GM19043 (cell line): ENCODE measurements at regions not wholly inside any gene's neighbourhood (a gene's known extent, or its start where the extent isn't known, plus 50 kb on each side); places are given as distances from the start of the nearest gene placed in this dataset.
"Not testable (repeated sequence)": the region's sequence is repeated elsewhere in the genome, so short reads cannot be mapped to it uniquely, and the experiment has no call there.

Source experiments
- ATAC-seq: cut with Tn5 transposase; IDR thresholded peaks from one replicate; pipeline ENCODE4 v1.9.1; 2021; ENCODE audit warnings: low read depth; ENCODE audit not compliant: unreplicated experiment

DNA sequence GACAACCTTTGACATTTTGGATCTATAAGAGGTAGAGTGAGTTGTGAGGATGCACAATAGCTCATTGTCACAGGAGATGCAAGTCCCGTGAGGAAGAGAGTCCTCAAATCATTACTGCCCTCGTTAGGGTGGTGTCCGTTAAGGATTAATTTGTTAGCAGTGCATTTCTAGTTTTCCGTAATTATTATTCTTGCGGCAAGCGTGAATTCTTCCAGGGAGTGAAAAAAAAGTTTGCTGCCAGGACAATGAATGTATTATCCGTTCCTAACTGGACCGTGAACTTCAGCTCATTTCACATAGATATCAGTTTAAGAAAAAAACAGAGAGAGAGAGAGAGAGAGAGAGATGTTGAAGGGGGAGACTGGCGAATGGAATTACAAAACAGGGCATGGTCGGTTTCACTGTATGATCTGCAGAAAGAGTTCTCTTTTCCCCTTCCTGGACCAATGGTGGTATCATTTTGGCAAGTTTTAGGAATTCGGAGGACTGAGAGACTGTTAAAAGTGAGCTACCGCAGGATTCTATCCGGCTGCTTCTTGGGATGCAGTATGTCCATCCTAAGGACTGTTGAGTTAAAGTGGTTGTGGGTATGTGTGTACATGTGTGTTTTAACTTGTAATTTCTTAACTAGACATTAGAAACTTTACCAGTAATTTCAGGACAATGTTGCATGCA lies 216.0 kb upstream of the NFIA start:
- no peak for ATAC-seq

DNA sequence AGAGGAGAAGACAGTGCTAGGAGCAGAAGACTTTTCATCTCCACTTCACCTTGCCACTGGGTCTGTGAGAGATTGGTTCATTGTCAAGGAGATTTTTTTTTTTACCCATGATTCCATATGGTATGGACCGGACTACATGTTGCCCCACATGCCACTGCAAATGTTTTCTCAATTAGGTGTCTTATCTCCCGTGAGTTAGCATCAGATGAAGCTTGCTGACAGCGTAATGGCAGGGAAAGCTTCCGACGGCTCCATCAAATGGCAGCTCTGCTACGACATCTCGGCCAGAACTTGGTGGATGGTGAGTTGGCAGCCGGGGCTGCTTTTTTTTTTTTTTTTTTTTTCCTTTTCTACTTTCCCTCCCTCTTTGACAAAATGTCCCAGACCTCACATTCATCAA lies 217.2 kb upstream of the NFIA start:
- ATAC-seq, result no peak

DNA sequence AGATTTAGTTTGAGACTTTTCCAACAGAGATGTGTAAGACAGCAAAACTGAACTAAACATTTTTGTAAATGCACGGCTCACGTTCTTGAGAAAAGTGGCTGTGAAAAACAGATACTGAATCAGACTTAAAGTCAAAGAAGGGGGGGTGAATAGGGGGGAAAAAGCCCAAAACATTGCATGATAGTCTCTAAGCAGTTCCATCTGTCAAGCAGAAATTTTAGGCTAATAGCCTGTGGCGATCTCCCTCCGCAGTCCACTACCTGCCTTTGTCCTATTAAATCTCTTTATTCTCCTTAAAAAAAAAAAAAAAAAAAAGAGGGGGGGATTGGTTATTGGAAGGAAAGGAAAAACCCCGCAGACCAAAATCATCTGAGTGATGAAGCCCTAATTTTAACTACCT lies 217.6 kb upstream of the NFIA start:
- ATAC-seq, result no peak

DNA sequence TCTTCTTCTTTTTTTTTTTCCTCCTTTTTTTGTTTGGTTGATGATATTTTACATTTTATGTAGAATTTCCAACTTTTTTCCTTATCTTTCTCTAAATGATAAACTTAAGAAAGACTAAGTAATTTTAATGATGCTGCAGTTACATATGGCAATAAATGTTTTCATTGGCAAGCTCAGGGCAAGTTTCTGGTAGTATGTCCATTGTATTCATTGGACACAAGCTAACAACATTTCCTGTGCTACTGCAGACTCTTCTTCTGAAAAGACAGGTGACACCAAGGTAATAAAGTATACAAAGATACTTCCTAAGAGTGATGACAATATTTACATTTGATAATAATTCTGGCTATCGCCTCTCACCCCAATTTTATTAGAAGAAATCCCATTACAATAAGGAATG lies 219.2 kb upstream of the NFIA start:
- no peak for ATAC-seq

DNA sequence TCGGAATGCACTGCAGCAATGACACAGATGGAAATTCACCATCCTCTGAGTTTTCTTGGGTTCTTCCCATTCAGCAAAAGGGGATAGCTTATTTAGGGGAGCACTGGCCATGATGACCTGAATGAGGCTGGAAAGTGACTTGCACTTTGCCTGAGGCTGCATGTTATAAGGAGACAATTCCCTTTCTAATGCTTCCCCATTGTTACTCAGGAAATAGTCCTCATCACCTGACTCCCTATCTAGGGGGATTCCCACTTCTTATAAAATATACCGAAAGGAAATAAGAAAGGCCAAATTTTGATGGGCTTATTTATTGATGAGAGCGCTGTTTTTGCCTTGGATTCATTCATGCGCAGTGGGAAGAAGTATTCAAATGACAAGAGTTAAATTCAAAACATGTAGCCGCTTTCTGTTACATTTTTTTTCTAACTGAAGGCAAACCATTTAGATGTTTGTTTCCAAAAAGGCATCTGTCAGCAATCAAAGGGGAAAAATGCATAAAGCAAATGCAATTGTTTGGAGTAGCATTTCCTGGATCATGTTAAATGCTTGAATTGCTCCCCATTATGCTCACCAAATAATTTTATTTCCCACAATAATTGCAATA lies 220.3 kb upstream of the NFIA start:
- ATAC-seq, result no peak

DNA sequence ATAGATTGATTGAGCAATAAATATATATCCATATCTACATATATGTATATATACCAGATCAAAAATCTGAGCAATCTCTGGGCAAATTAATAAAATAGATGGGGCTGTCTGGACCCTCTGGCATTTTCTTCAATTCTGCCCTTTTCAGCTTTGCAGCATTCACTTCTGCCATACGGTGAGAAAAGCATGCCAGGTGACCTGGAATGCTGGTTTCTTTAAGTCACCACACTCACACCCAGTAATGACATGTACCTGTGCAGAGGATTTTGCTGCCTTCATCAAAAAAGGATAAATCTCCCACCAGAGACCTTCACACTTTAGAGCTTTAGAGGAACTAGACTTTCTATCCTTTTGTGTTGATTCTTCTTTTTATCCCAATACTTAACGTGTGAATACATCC lies 223.2 kb upstream of the NFIA start:
- ATAC-seq, result no peak

DNA sequence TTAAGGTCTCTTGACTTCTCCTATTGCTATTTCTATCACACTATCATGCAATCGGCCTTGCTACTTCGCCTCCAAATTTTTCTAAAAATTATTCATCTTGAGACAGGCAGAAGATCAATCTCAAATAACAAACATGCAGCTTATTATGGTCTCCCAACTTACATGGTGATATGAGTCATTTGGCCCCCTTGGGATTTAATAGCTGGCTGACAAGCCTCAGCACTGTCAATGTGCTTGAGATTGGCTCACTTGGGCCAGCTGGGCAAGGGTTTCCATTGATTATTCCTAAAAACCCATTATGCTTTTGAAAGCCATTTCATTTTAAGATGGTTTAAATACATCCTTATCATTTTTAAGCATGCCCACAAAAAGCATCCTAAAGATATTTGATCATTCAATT lies 224.5 kb upstream of the NFIA start:
- ATAC-seq, result no peak

DNA sequence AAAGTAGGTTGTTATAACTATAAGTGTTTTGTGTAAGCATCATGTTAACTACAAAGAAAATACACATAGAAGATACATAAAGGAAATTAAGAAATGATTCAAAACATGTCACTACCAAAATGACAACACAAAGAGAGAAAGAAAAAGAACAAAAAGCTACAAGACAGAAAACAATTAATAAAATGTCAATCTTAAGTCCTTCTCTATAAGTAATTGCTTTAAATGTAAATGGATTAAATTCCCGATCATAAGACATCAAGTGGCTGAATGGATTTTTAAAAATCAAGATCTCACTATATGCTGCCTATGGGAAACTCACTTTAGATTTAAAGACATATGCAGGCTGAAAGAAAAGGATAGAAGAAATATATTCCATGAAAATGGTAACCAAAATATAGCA lies 232.3 kb upstream of the NFIA start:
- ATAC-seq, result no peak

DNA sequence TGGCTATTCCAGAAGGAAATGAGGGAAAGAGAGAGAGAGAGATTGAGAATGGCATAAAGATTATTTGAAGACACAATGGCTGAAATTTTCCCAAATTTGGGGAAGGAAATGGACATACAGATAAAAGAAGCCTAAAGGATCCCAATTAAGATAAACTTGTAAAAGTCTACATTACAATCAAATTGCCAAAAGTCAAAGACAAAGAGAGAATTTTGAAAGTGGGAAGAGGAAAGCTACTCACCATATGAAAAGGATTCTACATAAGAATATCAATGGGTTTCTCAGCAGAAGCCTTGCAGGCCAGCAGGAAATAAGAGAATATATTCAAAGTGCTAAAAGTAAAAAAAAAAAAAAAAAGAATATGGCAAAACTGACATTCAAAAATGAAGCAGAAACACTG lies 233.0 kb upstream of the NFIA start:
- ATAC-seq, result no peak

DNA sequence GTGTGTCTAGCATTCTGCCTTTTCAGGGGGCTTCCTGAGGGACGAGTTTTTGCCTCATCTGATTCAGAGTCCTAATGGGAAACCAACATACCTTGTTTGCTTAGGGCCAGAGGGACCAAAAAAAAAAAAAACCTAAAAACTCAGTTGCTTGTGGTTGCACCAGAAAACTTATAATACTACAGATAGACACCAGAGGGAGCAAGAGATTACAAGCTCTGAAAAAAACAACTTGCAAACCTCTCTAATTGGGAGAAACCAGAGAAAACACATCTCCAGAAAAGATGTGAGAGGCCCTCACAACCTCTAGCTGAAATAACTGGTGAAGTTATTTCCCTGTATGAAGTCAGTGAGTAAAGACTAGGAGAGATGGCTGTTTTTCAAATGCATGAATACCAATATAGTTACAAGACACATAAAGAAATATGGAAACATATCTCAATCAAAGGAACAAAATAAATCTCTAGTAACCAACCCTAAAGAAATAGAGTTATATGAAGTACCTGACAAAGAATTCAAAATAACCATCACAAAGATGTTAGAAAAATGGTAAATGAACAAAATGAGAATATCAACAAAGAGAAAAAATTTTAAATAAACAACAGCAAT lies 233.7 kb upstream of the NFIA start:
- no peak for ATAC-seq

DNA sequence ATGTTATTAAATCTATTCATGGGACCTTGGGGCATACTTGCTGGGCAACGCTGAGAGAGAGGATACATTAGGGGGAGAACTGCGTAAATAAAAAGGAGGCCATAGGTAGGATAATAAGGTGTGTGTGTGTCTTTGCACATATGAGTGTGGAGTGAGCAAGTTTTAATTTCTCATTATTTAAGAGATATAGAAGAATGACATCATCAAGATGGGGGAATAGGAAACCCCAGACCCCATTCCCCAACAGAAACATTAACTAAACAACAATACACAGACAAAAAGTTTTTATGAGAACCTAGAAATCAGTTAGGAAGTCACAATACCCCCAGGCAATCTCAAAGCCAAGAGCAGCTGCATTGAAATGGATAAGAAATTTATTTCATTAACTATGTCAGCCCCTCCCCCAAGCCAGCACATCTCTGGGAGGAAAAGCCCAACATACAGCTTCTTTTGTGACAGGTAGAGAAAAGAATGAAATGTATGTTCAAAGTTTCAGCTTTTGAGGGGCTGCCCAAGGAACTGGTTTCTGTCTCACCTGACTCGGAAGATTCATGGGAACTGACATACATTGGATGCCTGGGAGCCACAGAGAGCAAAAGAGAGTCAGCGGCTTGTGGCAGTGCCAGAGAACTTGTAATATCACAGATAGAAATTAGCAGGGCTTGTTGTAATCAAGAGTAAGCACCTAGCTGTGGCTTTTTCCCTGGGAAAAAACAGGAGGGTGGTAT lies 234.3 kb upstream of the NFIA start:
- ATAC-seq, result no peak

DNA sequence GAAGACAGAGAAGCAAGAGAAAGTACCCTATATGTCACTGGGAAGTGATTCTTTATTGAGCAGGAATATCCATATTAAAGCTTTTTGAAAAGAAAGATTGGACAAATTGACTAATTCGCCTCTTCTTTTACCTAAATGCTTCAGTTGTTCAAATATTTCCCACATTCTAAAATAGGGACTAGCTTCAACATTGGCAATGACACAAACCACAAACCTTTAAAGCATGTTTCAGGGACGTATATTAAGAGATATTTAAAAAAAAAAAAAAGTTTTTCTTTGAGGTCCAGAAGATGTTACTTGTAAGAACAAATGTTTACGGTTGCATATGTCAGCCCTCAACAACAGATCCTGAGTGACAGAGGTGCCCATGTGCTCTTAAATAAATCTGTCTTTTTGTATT lies 235.0 kb upstream of the NFIA start:
- no peak for ATAC-seq

DNA sequence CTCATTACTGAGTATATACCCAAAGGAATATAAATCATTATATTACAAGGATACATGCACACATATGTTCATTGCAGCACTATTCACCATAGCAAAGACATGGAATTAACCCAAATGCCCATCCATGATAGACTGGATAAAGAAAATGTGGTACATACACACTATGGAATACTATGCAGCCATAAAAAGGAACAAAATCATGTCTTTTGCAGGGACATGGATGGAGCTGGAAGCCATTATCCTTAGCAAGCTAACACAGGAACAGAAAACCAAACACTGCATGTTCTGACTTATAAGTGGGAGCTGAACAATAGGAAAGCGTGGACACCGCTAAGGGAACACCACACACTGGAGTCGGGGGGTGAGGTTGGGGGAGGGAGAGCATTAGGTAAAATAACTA lies 236.7 kb upstream of the NFIA start:
- not testable (repeated sequence) for ATAC-seq

DNA sequence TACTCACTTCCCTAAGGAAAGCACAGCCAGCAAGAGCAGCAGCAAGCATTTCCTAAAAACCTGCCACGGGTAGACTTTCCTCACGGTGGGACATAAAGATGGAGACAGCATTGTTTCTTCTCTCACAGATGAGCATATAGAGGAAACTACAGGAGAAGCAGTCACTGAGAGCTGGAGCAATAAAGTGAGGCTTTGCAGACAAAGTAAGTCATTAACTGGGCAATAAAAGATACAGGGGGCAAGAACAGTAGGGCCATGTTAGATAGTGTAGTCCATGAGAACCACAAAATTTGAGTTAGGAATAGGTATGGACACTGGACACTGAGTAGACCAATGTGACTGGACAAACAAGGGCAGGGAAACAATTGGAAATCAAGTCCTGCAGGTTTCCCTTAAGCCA lies 240.1 kb upstream of the NFIA start:
- no peak for ATAC-seq

DNA sequence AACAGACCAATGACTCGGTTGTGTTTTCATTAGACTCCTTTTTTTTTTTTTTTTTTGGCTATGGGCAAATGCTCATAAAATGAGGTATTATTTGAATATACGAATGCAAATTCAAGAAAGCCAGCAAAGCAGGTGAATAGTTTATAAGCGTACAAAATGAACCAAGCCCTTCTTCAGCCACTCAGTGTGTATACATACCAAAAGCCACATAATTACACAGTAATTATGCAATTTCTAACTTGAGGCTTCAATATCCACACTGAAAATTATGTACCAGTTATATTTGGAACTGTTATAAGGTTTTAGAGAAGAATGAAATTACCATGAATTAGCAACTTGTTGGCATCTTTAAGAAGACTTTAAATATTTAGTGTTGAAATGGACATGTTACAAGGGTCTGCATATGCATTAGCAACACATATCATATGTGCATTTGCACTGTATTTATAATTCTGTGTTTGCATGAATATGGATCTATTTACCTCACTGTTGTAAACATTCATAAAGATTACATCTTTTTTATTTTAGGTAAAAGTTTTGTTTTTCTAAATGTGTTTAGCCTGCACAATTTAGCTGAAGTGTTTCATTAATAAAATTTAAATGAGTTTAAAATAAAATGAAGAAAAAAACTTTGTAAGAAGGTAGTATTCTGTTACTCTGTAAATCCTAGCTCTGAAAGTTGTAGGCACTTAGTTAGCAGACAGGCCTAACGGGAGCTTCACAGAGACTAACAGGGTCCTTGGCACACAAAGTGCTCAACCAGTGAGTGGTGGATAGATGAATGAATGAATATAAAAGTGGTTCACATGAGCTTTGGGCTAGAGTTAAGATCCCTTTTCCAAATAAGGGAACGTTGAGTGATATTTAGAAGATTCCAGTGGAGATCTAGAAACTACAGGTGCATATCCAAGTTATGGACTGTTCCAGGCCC lies 241.0 kb upstream of the NFIA start:
- no peak for ATAC-seq

DNA sequence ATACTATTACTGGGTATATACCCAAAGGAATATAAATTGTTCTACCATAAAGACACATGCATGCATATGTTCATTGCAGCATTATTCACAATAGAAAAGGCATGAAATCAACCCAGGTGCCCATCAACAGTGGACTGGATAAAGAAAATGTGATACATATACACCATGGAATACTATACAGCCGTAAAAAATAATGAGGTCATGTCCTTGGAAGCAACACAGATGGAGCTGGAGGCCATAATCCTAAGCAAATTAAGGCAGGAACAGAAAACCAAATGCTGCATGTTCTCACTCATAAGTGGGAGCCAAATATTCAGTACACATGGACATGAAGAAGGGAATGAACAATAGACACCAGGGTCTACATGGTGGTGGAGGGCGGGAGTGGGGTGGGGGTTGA lies 241.9 kb upstream of the NFIA start:
- ATAC-seq, result not testable (repeated sequence)

DNA sequence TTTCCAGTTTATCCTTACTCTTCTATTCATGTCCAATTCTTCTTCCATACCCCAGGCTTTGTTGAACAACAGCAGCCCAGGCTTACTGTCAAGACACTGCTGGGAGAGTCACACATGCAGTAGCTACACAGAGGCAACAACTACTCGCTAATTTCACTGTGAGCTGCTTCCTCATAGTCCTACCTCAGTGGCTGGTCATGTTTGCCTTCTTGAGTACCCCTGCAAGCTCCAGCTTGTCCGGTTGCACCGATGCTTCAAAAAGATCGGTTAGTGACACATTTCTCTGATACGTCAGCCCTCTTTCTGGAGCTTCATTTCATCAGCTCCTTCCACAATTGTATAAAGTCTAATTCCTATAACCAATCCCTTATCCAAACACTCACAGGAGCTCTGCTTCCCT lies 246.7 kb upstream of the NFIA start:
- no peak for ATAC-seq

DNA sequence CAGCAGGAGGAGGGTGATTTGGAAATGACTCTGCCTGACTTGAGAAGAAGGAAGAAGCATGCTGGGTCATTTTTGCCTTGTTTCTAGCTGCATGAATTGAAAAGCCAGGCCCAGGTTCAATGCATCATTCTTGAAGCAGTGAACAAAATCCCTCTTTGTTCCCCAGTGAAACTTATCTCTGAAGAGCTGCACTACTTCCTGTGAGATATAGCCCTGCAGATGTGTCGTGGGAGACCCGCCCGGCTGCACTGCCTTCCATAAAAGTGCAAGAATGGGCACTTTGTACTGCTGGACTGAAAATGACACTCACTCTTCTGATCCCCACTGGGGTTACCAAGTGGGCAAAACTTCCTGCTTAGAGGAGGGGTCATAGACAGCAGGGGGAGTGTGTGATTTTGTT lies 249.2 kb upstream of the NFIA start:
- no peak for ATAC-seq

DNA sequence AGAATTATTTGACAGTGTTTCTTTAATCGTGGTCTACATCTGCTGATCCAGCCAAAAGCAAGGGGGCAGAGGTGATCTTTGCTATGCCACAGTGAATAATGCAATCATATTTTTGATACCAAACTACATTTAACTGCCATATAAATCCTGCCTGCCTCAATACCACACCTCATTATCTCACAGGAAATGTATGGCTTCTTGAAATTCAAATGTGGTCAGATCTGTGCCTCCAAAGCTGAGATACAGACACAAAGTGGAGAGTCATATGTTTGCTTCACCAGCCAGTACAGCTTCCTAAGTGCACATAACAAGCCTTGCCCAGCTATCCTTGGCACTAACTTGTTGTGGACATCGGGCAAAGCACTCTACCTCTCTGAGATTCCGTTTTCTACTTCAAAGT lies 250.0 kb upstream of the NFIA start:
- ATAC-seq, result no peak

DNA sequence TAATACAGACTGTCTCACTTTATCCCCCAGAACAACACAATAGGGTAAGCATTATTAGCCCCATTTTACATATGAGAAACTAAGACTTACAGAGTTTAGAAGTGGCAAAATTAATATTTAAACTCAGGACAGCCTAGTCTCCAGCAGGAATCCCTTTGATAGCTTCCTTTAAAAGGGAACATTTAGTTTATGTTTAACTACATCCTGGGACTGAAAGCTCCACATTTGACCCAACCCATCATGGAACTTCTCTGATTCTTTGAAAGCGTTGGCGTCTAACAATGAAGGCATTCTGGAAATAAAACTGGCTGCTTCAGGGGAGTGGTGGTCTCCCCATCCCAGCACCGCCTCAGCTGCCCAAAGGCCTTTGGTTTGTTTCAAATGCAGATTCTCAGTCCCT lies 250.6 kb upstream of the NFIA start:
- no peak for ATAC-seq

DNA sequence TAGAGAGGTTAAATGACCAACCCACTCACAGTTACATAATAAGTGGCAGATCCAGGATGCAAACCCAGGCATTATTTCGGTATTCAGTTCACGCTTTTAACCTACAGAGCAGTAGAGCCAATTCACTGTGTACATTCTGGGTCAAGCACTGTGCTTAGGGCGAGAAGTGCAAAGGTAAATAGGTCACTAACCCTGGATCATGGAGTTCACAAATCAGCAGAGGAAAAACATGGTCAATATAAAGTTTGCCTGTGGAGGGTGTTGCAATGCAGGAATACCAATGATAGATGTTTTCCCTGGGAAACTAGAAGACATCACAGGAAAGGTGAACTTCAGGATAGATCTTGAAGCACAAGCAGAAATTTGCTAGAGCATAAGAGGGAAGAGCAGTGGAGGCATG lies 253.4 kb upstream of the NFIA start:
- ATAC-seq, result no peak
